Progenitor cell of endocrine pancreas (in vitro differentiated cells): ENCODE measurements at regions not wholly inside any gene's neighbourhood (a gene's known extent, or its start where the extent isn't known, plus 50 kb on each side); places are given as distances from the start of the nearest gene placed in this dataset.
A peak's percentile ranks its signal among the peaks of the same experiment; 100 is the strongest.
"Not testable (repeated sequence)": the region's sequence is repeated elsewhere in the genome, so short reads cannot be mapped to it uniquely, and the experiment has no call there.

Experiments
- DNase-seq: peaks from one replicate; pipeline ENCODE4 v3.0.0; 2021; ENCODE audit warnings: low spot score; ENCODE audit not compliant: unreplicated experiment
- H3K27ac Mint-ChIP-seq: 2 replicates; pipeline ENCODE4 v1.8.0; 2021; ENCODE audit warnings: mild to moderate bottlenecking, moderate library complexity, mixed read lengths
- H3K27me3 Mint-ChIP-seq: 2 replicates; pipeline ENCODE4 v1.8.0; 2021; ENCODE audit warnings: mixed read lengths
- H3K36me3 Mint-ChIP-seq: 2 replicates; pipeline ENCODE4 v1.8.0; 2022; ENCODE audit warnings: mixed read lengths; ENCODE audit not compliant: insufficient read depth
- H3K4me1 Mint-ChIP-seq: 2 replicates; pipeline ENCODE4 v1.8.0; 2021; ENCODE audit warnings: low read depth, mixed read lengths
- H3K4me3 Mint-ChIP-seq: 2 replicates; pipeline ENCODE4 v1.8.0; 2021; ENCODE audit warnings: low read depth, mild to moderate bottlenecking, moderate library complexity, mixed read lengths
- H3K9me3 Mint-ChIP-seq: 2 replicates; pipeline ENCODE4 v1.8.0; 2021; ENCODE audit warnings: low read depth, mixed read lengths
- CTCF ChIP-seq: fragments of 200-600 bp; sonication (generic); IDR thresholded peaks from one replicate; pipeline ENCODE4 v1.5.0; 2021; ENCODE audit warnings: antibody characterized with exemption, mild to moderate bottlenecking; ENCODE audit not compliant: unreplicated experiment

GRCh38 chr13:44649104-44649428 lies 72.9 kb upstream of the TSC22D1 start:
- Mint-ChIP-seq H3K27ac (no peak overlapping the region), H3K4me1 (peaks cover 21% of the 10 kb centered on the region)

GRCh38 chr13:44648392-44649103 lies 72.4 kb upstream of the TSC22D1 start:
- TF ChIP-seq CTCF = peak; percentile 69
- Mint-ChIP-seq H3K4me3 (no peak overlapping the region), H3K27me3 (no peaks in the 10 kb centered on the region), H3K36me3 (no peaks in the 10 kb centered on the region), H3K4me1 (peaks cover 21% of the 10 kb centered on the region), H3K9me3 (no peaks in the 10 kb centered on the region), H3K27ac (no peak overlapping the region)
- no peak for DNase-seq

More at GRCh38 chr13:44649104-44649428, 72.9 kb upstream of the TSC22D1 start:
- Mint-ChIP-seq H3K27me3 (no peaks in the 10 kb centered on the region), H3K9me3 (no peaks in the 10 kb centered on the region), H3K4me3 (no peak overlapping the region), H3K36me3 (no peaks in the 10 kb centered on the region)
- no peak for TF ChIP-seq CTCF
- DNase-seq = no peak

GRCh38 chr13:44647560-44647959 lies 71.4 kb upstream of the TSC22D1 start:
- peaks cover 21% of the 10 kb centered on the region for H3K4me1 Mint-ChIP-seq
- DNase-seq, H3K27me3 Mint-ChIP-seq: not testable (repeated sequence)

GRCh38 chr13:44646044-44646443 lies 69.9 kb upstream of the TSC22D1 start:
- DNase-seq = no peak
- H3K27me3 Mint-ChIP-seq = no peaks in the 10 kb centered on the region
- H3K27ac Mint-ChIP-seq = no peak overlapping the region
- no peaks in the 10 kb centered on the region for H3K9me3 Mint-ChIP-seq
- TF ChIP-seq CTCF = no peak
- no peak overlapping the region for H3K4me3 Mint-ChIP-seq
- peaks cover 21% of the 10 kb centered on the region for H3K4me1 Mint-ChIP-seq
- no peaks in the 10 kb centered on the region for H3K36me3 Mint-ChIP-seq

More at GRCh38 chr13:44647560-44647959, 71.4 kb upstream of the TSC22D1 start:
- not testable (repeated sequence) for H3K36me3 Mint-ChIP-seq, H3K9me3 Mint-ChIP-seq, H3K27ac Mint-ChIP-seq, H3K4me3 Mint-ChIP-seq

GRCh38 chr13:44643256-44643655 lies 67.1 kb upstream of the TSC22D1 start:
- Mint-ChIP-seq H3K27ac (no peak overlapping the region), H3K27me3 (no peaks in the 10 kb centered on the region), H3K9me3 (no peaks in the 10 kb centered on the region), H3K4me1 (peaks cover 5% of the 10 kb centered on the region), H3K36me3 (no peaks in the 10 kb centered on the region), H3K4me3 (no peak overlapping the region)
- TF ChIP-seq CTCF = no peak
- DNase-seq = no peak

- Mint-ChIP-seq H3K27me3 (no peaks in the 10 kb centered on the region), H3K27ac (no peak overlapping the region), H3K36me3 (no peaks in the 10 kb centered on the region)
These were observed 61.5 kb upstream of the TSC22D1 start for GRCh38 chr13:44637581-44637980.

More at GRCh38 chr13:44637581-44637980, 61.5 kb upstream of the TSC22D1 start:
- H3K4me3 Mint-ChIP-seq = no peak overlapping the region
- H3K9me3 Mint-ChIP-seq = no peaks in the 10 kb centered on the region
- no peak for TF ChIP-seq CTCF
- no peaks in the 10 kb centered on the region for H3K4me1 Mint-ChIP-seq
- no peak for DNase-seq
